ENCODE measurements at regions not wholly inside any gene's neighbourhood (a gene's known extent, or its start where the extent isn't known, plus 50 kb on each side); places are given as distances from the start of the nearest gene placed in this dataset.
A peak's percentile ranks its signal among the peaks of the same experiment; 100 is the strongest.

DNA sequence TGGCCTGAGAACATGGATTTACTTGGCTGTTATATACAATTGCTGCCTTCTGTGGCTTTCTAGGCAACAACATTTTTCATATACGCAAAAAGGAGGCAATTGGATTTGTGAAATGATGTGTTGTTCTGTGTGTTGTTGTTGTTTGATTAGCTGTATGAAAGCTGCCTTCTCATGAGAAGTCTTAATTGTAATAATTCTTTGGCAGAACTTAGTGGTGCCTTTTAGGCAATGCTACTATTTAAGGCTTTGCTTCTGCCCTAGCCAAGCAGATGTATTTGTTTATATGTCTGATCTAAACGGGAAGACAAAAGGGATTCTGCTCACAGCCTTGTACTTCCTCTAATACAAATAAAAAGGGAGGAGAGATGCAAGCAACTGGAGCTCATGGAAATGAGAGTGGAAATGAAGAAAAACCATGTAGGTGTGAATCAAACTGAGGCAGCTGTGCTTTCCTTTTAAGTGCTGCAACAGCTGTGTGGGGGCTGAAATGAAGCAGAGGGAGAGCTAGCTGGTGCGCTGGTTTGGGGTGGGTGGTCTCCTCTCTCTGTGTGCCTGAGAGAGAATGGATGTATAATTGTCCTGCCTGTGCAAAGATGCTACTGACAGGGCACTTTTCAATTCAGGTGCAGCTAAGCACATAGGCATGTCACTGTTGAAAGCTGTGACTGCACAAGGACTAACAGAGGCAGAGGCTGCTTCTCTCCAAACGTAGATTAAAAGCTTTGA lies 386.9 kb upstream of the MAN1A1 start:
- no peak overlapping the region for H2AK5ac ChIP-seq (ENCODE audit: low read depth, low read length)
- no peak overlapping the region for H2BK12ac ChIP-seq (ENCODE audit: low read depth, low read length)
- no peaks in the 10 kb centered on the region for H3K79me2 ChIP-seq (ENCODE audit: control insufficient read depth in 1 of 2, insufficient read depth in 2 of 2, low read length in 2 of 2)
- no peak overlapping the region for H3K14ac ChIP-seq (ENCODE audit: insufficient read length)
- H3K4me3 ChIP-seq (ENCODE audit: extremely low read depth in 1 of 4, insufficient read depth in 2 of 4, low read depth in 3 of 4, low read length in 4 of 4) = no peak overlapping the region
- H2AFZ ChIP-seq (ENCODE audit: low read length) = peak overlapping the region; percentile 49; the same call in 1 of the 2 replicates
- H3K23ac ChIP-seq (ENCODE audit: insufficient read length) = no peak overlapping the region
- no peak overlapping the region for H2BK15ac ChIP-seq (ENCODE audit: low read length)
- H2BK120ac ChIP-seq (replicated peaks; ENCODE audit: low read depth, low read length) = no peak overlapping the region
- no peak overlapping the region for H3K4me2 ChIP-seq (ENCODE audit: insufficient read depth in 1 of 2, low read depth in 2 of 2, low read length in 2 of 2)
- no peaks in the 10 kb centered on the region for H3K23me2 ChIP-seq (ENCODE audit: low read depth, low read length)
- no peaks in the 10 kb centered on the region for H3K27me3 ChIP-seq (replicated peaks in 1 of 4; ENCODE audit: control insufficient read depth in 3 of 4, extremely low read depth in 1 of 4, insufficient read depth in 3 of 4, low read length in 3 of 4)
- H3K9me3 ChIP-seq (ENCODE audit: insufficient read depth in 2 of 2, low read depth in 1 of 2, low read length in 1 of 2) = no peaks in the 10 kb centered on the region
- DNase-seq (ENCODE audit: low read depth in 1 of 2, low spot score in 2 of 2) = no peak
- no peaks in the 10 kb centered on the region for H4K20me1 ChIP-seq (replicated peaks in 1 of 2; ENCODE audit: control insufficient read depth in 1 of 2, insufficient read depth in 2 of 2, low read length in 2 of 2)
- no peak overlapping the region for H3K9ac ChIP-seq (replicated peaks in 1 of 4; ENCODE audit: extremely low read depth in 1 of 4, low read depth in 3 of 4, low read length in 3 of 4)
- H3K36me3 ChIP-seq (ENCODE audit: control insufficient read depth in 2 of 4, insufficient read depth in 4 of 4, low read length in 3 of 4) = no peaks in the 10 kb centered on the region
- H3K18ac ChIP-seq (ENCODE audit: extremely low read depth, low read length) = no peak overlapping the region; the same call in 1 of the 2 replicates
- H4K91ac ChIP-seq (replicated peaks; ENCODE audit: insufficient read length, low read length) = no peak overlapping the region
- no peak overlapping the region for H2BK20ac ChIP-seq (ENCODE audit: low read length)
- no peak overlapping the region for H3K56ac ChIP-seq (replicated peaks; ENCODE audit: insufficient read length, low read depth, low read length)
- no peak overlapping the region for H4K5ac ChIP-seq (ENCODE audit: insufficient read length, low read depth, low read length)
- TF ChIP-seq EGR1 (IDR thresholded peaks at IDR 0.05; ENCODE audit: borderline replicate concordance, low read depth, low read length) (no peak), RNF2 (IDR thresholded peaks at IDR 0.05; ENCODE audit: borderline replicate concordance, low read depth, low read length, missing control alignments, poor library complexity, severe bottlenecking) (no peak), CHD1 (IDR thresholded peaks at IDR 0.05; ENCODE audit: low read depth, low read length) (no peak), POLR2A (IDR thresholded peaks at IDR 0.05; ENCODE audit: control extremely low read depth in 1 of 2, low read depth in 2 of 2, low read length in 2 of 2) (no peak), RBBP5 (IDR thresholded peaks at IDR 0.05; ENCODE audit: borderline replicate concordance, low read depth, low read length) (no peak), BRCA1 (IDR thresholded peaks at IDR 0.05; ENCODE audit: low read depth, low read length) (no peak), CHD2 (IDR thresholded peaks at IDR 0.05; ENCODE audit: low read length) (no peak), HDAC6 (IDR thresholded peaks at IDR 0.05; ENCODE audit: low read depth, low read length) (no peak), CBX5 (IDR thresholded peaks at IDR 0.05; ENCODE audit: low read depth, low read length) (no peak), SP4 (IDR thresholded peaks at IDR 0.05; ENCODE audit: low read length) (no peak)
- TF ChIP-seq, protein P1, sequence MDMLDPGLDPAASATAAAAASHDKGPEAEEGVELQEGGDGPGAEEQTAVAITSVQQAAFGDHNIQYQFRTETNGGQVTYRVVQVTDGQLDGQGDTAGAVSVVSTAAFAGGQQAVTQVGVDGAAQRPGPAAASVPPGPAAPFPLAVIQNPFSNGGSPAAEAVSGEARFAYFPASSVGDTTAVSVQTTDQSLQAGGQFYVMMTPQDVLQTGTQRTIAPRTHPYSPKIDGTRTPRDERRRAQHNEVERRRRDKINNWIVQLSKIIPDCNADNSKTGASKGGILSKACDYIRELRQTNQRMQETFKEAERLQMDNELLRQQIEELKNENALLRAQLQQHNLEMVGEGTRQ (IDR thresholded peaks at IDR 0.05; ENCODE audit: low read length) = no peak
- H4K8ac ChIP-seq (ENCODE audit: extremely low read depth, insufficient read depth, low read length) = no peak overlapping the region
- 84% methylated on average over 4 of the region's 4 CpGs; no CpG with 5 or more reads in 1 of the 2 experiments for WGBS, 2 experiments (ENCODE audit: extremely low coverage in 1 of 2, insufficient coverage in 1 of 2, insufficient read length in 1 of 2, insufficient replicate concordance in 2 of 2, low coverage in 1 of 2, low lambda C conversion rate in 2 of 2, missing lambda C conversion rate in 1 of 2)
- no peaks in the 10 kb centered on the region for H3K79me1 ChIP-seq (ENCODE audit: low read depth, low read length)
- no peak overlapping the region for H2BK5ac ChIP-seq (ENCODE audit: low read depth, low read length)
- ChIA-PET CTCF (ENCODE audit: partially characterized antibody) (interaction anchor here (0.5 to 1.9 kb wide), 6 partner anchors 22 to 1582 kb away, joined by 3 to 8 read pairs (median 4); no protein-coding TSS in a partner anchor), POLR2A (ENCODE audit: partially characterized antibody) (no interaction called here)
- H3K4ac ChIP-seq (replicated peaks; ENCODE audit: insufficient read length, low read depth, low read length) = no peak overlapping the region
- H3K4me1 ChIP-seq (replicated peaks in 1 of 4; ENCODE audit: control insufficient read depth in 3 of 4, insufficient read depth in 4 of 4, low read length in 3 of 4) = no peaks in the 10 kb centered on the region
- FAIRE-seq = no peak
- no peak overlapping the region for H3K27ac ChIP-seq (ENCODE audit: low read depth, low read length)
